HCT116 (cell line): ENCODE measurements at regions not wholly inside any gene's neighbourhood (a gene's known extent, or its start where the extent isn't known, plus 50 kb on each side); places are given as distances from the start of the nearest gene placed in this dataset.

Experiments used
- ATAC-seq: fragments of 200-7000 bp; cut with Tn5 transposase; 2 replicates; pipeline ENCODE4 v1.9.1; 2020; ENCODE audit warnings: mild to moderate bottlenecking, moderate library complexity
- BruUV-seq: library from RNA; stranded (reverse); fragments of 400-500 nt; replicated peaks from 2 replicates; lab custom pipeline; 2021; lab: Mats Ljungman, UMichigan
- CTCF ChIA-PET: fragments of 300-600 bp; sonication (Branson Sonifier 250); formaldehyde crosslinking; loops from one replicate; lab custom pipeline; 2021; ENCODE audit warnings: antibody characterized with exemption; lab: Charles Lee
- POLR2A ChIA-PET: fragments of 300-600, 350-600 bp; sonication (Branson Sonifier 250); formaldehyde crosslinking; loops from one replicate; lab custom pipeline; 2021; ENCODE audit warnings: antibody characterized with exemption; lab: Charles Lee
- RAD21 ChIA-PET, 2 experiments: fragments of 300-600 bp; sonication (Branson Sonifier 250); formaldehyde crosslinking; loops; one replicate each; lab custom pipeline; 2023; ENCODE audit warnings: low total read pairs in 2 of 2; ENCODE audit not compliant: uncharacterized antibody in 2 of 2, unreplicated experiment in 2 of 2, low non-redundant PET in 1 of 2; lab: Charles Lee
- DNase-seq: peaks from one replicate; pipeline ENCODE4 v3.0.0-alpha.2; 2010; ENCODE audit warnings: low read depth, low spot score
- H2AFZ ChIP-seq: fragments of 200-600 bp; shearing (Covaris generic), sonication (generic); 2 replicates; pipeline ENCODE4 v1.6.1; 2017; ENCODE audit warnings: low read depth, mixed run types, mixed read lengths, antibody characterized with exemption, low read length; ENCODE audit not compliant: poor library complexity, severe bottlenecking
- H3K27ac ChIP-seq: 2 replicates; pipeline ENCODE4 v1.5.1; 2012; ENCODE audit warnings: low read depth, low read length
- H3K27me3 ChIP-seq: fragments of 200-600 bp; sonication (generic); 2 replicates; pipeline ENCODE4 v1.6.1; 2016; ENCODE audit warnings: mixed run types, low read length, mixed read lengths; ENCODE audit not compliant: insufficient read depth
- H3K36me3 ChIP-seq, 2 experiments: fragments of 200-500 bp in 1 of 2; fragments of 200-600 bp in 1 of 2; sonication (Bioruptor generic) in 1 of 2; sonication (generic) in 1 of 2; 2 replicates each; pipeline versions ENCODE4 v1.5.1 to v1.6.1; 2014 to 2016; ENCODE audit warnings: low read length in 2 of 2, inconsistent platforms in 1 of 2, mixed read lengths in 1 of 2, mixed run types in 1 of 2; ENCODE audit not compliant: insufficient read depth in 2 of 2, control insufficient read depth in 1 of 2
- H3K4me1 ChIP-seq, 2 experiments: fragments of 200-600 bp in 1 of 2; sonication (generic) in 1 of 2; 2 replicates each; pipeline versions ENCODE4 v1.5.1 to v1.6.1; 2012 to 2017; ENCODE audit warnings: low read length in 2 of 2, inconsistent platforms in 1 of 2, mild to moderate bottlenecking in 1 of 2, mixed read lengths in 1 of 2, mixed run types in 1 of 2, moderate library complexity in 1 of 2; ENCODE audit not compliant: insufficient read depth in 2 of 2, control insufficient read depth in 1 of 2
- H3K4me2 ChIP-seq: fragments of 200-600 bp; sonication (generic); 2 replicates; pipeline ENCODE4 v1.6.1; 2017; ENCODE audit warnings: mixed run types, low read length, mixed read lengths
- H3K4me3 ChIP-seq, 2 experiments: fragments of 200-600 bp in 1 of 2; sonication (generic) in 1 of 2; replicated peaks in 1 of 2; 2 replicates each; pipeline ENCODE4 v1.5.1; 2011 to 2016; ENCODE audit warnings: low read length in 2 of 2, control low read depth in 1 of 2, low read depth in 1 of 2, mild to moderate bottlenecking in 1 of 2, mixed read lengths in 1 of 2, mixed run types in 1 of 2
- H3K79me2 ChIP-seq: fragments of 200-600 bp; sonication (generic); 2 replicates; pipeline ENCODE4 v1.6.1; 2017; ENCODE audit warnings: mild to moderate bottlenecking, mixed run types, low read length, moderate library complexity, mixed read lengths; ENCODE audit not compliant: insufficient read depth
- H3K9ac ChIP-seq: fragments of 200-600 bp; sonication (generic); 2 replicates; pipeline ENCODE4 v1.6.1; 2016; ENCODE audit warnings: low read length, mixed read lengths
- H3K9me2 ChIP-seq: fragments of 200-600 bp; sonication (generic), shearing (Covaris generic); 2 replicates; pipeline ENCODE4 v1.6.1; 2017; ENCODE audit warnings: mixed run types, mild to moderate bottlenecking, moderate library complexity; ENCODE audit not compliant: insufficient read depth
- H3K9me3 ChIP-seq, 2 experiments: fragments of 200-500 bp in 1 of 2; fragments of 200-600 bp in 1 of 2; sonication (Bioruptor generic) in 1 of 2; sonication (generic) in 1 of 2; 2 replicates each; pipeline ENCODE4 v1.6.1; 2014 to 2017; ENCODE audit warnings: low read length in 2 of 2, mixed read lengths in 2 of 2, inconsistent platforms in 1 of 2, low read depth in 1 of 2, mild to moderate bottlenecking in 1 of 2, mixed run types in 1 of 2, moderate library complexity in 1 of 2; ENCODE audit not compliant: control insufficient read depth in 1 of 2, insufficient read depth in 1 of 2
- H4K20me1 ChIP-seq: fragments of 200-600 bp; sonication (generic), shearing (Covaris generic); 2 replicates; pipeline ENCODE4 v1.6.1; 2017; ENCODE audit warnings: mixed run types, mild to moderate bottlenecking, moderate library complexity; ENCODE audit not compliant: insufficient read depth
- CBX3 ChIP-seq: IDR thresholded peaks from 2 replicates; pipeline ENCODE4 v1.6.1; 2012; ENCODE audit warnings: low read depth
- CEBPB ChIP-seq: IDR thresholded peaks from 2 replicates; pipeline ENCODE4 v1.6.1; 2012; ENCODE audit warnings: low read depth
- EZH2 ChIP-seq: fragments of 200-600 bp; sonication (generic); IDR thresholded peaks from 2 replicates; pipeline ENCODE4 v1.6.1; 2017; ENCODE audit warnings: antibody characterized with exemption, mixed run types
- EZH2phosphoT487 ChIP-seq: fragments of 200-600 bp; IDR thresholded peaks from 2 replicates; pipeline ENCODE4 v1.6.1; 2018; ENCODE audit warnings: antibody characterized with exemption, borderline replicate concordance
- POLR2A ChIP-seq: IDR thresholded peaks from 2 replicates; pipeline ENCODE4 v1.7.0; 2011; ENCODE audit warnings: borderline replicate concordance; ENCODE audit not compliant: insufficient read depth, insufficient read length; ENCODE audit errors: extremely low read depth
- RAD21 ChIP-seq: IDR thresholded peaks from 2 replicates; pipeline ENCODE4 v1.6.1; 2012; ENCODE audit warnings: low read depth, mild to moderate bottlenecking
- SP1 ChIP-seq: IDR thresholded peaks from 2 replicates; pipeline ENCODE4 v1.6.1; 2012; ENCODE audit warnings: low read depth
- SRF ChIP-seq: IDR thresholded peaks from 2 replicates; pipeline ENCODE4 v1.6.1; 2012; ENCODE audit warnings: low read depth
- YY1 ChIP-seq: IDR thresholded peaks from 2 replicates; pipeline ENCODE4 v1.6.1; 2011; ENCODE audit warnings: low read length, low read depth, moderate library complexity, mild to moderate bottlenecking; ENCODE audit not compliant: insufficient replicate concordance; ENCODE audit errors: extremely low read depth
- intact Hi-C: fragments of 100-400 bp; cut with micrococcal nuclease; formaldehyde crosslinking; loops from 2 replicates; pipeline ENCODE4 v1.10.0; 2022
- TF ChIP-seq, protein P1 (sequence below): IDR thresholded peaks from 2 replicates; pipeline ENCODE4 v1.6.1; 2012
- TF ChIP-seq, protein P2 (sequence below): IDR thresholded peaks from 2 replicates; pipeline ENCODE4 v1.6.1; 2012
- TF ChIP-seq, protein P3 (sequence below): IDR thresholded peaks from 2 replicates; pipeline ENCODE4 v1.6.1; 2012; ENCODE audit warnings: low read depth

DNA sequence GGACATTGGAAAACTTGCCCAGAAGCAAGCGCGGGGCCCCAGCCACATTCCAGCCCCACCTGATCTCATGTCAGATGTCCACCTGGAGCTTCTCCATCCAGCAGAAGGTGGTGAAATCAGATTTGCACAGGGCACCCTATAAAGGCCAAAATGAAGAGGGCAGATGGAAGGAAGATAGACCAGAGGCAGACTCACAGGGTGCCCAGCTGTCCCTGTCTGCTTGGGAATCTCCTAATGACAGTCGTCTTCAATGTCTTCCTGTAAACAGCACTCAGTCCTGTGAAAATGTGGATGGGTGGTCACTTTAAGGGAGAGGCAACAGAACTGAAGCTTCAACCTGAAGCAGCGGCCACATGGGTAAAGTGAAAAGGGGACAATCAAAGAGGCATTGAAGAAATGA is 607.5 kb downstream of the IRX1 start (continued):
- TF ChIP-seq, protein P1, sequence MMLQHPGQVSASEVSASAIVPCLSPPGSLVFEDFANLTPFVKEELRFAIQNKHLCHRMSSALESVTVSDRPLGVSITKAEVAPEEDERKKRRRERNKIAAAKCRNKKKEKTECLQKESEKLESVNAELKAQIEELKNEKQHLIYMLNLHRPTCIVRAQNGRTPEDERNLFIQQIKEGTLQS: no peak
- no peak for TF ChIP-seq POLR2A
- TF ChIP-seq EZH2phosphoT487: no peak
- TF ChIP-seq SP1: no peak
- TF ChIP-seq, protein P2, sequence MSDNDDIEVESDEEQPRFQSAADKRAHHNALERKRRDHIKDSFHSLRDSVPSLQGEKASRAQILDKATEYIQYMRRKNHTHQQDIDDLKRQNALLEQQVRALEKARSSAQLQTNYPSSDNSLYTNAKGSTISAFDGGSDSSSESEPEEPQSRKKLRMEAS: no peak
- no peak for TF ChIP-seq YY1

DNA sequence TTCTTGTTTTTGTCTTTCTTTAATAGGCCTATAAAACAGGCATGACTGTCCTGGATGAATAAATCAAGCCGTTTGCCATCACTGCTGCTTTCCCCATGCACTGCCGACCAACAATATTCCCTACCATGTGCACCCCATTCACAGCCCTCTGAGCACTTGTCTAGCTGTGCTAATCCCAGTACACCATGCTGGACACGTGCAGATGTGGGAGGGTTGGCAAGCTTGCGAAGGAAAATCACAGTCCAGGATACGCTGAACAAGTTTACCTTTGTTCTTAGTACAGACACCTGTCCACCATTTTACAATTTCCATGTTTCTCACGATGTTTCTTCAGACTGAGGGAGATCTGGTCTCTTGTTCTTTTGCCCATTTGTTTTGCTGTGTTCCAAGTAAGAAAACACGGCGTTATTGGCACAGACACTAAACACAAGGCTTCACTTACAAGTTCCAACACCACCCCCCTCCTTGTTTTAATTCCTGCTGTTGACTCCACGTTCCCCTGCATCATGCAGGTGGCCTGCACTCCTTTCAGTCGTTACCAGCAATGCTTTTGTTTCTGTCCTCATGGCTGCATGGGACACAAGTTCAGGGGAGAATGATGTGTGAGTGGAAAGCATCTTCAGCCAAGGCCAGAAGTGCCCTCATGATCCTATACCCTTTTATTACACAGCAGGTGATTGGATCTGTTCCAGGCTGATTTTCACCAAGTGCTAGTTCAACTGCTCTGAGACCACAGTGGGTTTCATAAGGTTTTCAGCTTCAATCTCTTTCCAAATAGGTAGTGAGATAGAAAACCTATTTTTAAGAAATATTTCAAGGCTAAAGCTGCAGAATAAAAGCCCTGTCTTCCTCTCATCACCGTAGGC is 608.9 kb downstream of the IRX1 start:
- H3K9me2 ChIP-seq: no peaks in the 10 kb centered on the region
- no peak for DNase-seq
- no peaks in the 10 kb centered on the region for H3K27me3 ChIP-seq
- H3K4me1 ChIP-seq: no peaks in the 10 kb centered on the region
- ATAC-seq: no peak
- POLR2A ChIA-PET: no interaction called here
- CTCF ChIA-PET: no interaction called here
- H3K36me3 ChIP-seq: no peaks in the 10 kb centered on the region
- no peak overlapping the region for H3K27ac ChIP-seq
- H3K9ac ChIP-seq: no peak overlapping the region
- H3K4me2 ChIP-seq: no peak overlapping the region
- H3K9me3 ChIP-seq: peaks cover 6 to 20% of the 10 kb centered on the region in 2 experiments; a peak in 2 of 4 replicates
- H3K79me2 ChIP-seq: no peaks in the 10 kb centered on the region
- intact Hi-C loops: no loop called here
- BruUV-seq: no TSS peak
- RAD21 ChIA-PET: no interaction called here
- no peak overlapping the region for H2AFZ ChIP-seq
- TF ChIP-seq EZH2phosphoT487: no peak
- TF ChIP-seq CBX3: no peak
- TF ChIP-seq SRF: no peak
- TF ChIP-seq, protein P3, sequence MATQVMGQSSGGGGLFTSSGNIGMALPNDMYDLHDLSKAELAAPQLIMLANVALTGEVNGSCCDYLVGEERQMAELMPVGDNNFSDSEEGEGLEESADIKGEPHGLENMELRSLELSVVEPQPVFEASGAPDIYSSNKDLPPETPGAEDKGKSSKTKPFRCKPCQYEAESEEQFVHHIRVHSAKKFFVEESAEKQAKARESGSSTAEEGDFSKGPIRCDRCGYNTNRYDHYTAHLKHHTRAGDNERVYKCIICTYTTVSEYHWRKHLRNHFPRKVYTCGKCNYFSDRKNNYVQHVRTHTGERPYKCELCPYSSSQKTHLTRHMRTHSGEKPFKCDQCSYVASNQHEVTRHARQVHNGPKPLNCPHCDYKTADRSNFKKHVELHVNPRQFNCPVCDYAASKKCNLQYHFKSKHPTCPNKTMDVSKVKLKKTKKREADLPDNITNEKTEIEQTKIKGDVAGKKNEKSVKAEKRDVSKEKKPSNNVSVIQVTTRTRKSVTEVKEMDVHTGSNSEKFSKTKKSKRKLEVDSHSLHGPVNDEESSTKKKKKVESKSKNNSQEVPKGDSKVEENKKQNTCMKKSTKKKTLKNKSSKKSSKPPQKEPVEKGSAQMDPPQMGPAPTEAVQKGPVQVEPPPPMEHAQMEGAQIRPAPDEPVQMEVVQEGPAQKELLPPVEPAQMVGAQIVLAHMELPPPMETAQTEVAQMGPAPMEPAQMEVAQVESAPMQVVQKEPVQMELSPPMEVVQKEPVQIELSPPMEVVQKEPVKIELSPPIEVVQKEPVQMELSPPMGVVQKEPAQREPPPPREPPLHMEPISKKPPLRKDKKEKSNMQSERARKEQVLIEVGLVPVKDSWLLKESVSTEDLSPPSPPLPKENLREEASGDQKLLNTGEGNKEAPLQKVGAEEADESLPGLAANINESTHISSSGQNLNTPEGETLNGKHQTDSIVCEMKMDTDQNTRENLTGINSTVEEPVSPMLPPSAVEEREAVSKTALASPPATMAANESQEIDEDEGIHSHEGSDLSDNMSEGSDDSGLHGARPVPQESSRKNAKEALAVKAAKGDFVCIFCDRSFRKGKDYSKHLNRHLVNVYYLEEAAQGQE: no peak
- no peak for TF ChIP-seq POLR2A
- no peak for TF ChIP-seq RAD21
- no peak for TF ChIP-seq EZH2
- no peak for TF ChIP-seq CEBPB
- no peaks in the 10 kb centered on the region for H4K20me1 ChIP-seq
- no peak overlapping the region for H3K4me3 ChIP-seq
